LNCaP clone FGC (cell line): ENCODE measurements at regions not wholly inside any gene's neighbourhood (a gene's known extent, or its start where the extent isn't known, plus 50 kb on each side); places are given as distances from the start of the nearest gene placed in this dataset.
"Not testable (repeated sequence)": the region's sequence is repeated elsewhere in the genome, so short reads cannot be mapped to it uniquely, and the experiment has no call there.

Source experiments
- DNase-seq: peaks from one replicate; pipeline ENCODE4 v3.0.0-alpha.2; 2011; ENCODE audit warnings: low read depth
- H3K4me3 ChIP-seq: 2 replicates; pipeline ENCODE4 v1.5.1; 2011; ENCODE audit warnings: mild to moderate bottlenecking, low read depth, low read length, control low read depth
- CTCF ChIP-seq: IDR thresholded peaks from 2 replicates; pipeline ENCODE4 v1.5.1; 2012; ENCODE audit warnings: mild to moderate bottlenecking; ENCODE audit not compliant: control insufficient read depth, insufficient read depth; ENCODE audit errors: extremely low read depth

- no peak for TF ChIP-seq CTCF
Measured at GRCh38 chr5:179451828-179452196, 98.5 kb upstream of the RUFY1 start.

GRCh38 chr5:179451114-179451827 is 99.1 kb upstream of the RUFY1 start:
- H3K4me3 ChIP-seq: no peak overlapping the region
- no peak for TF ChIP-seq CTCF
- no peak for DNase-seq

More at GRCh38 chr5:179451828-179452196, 98.5 kb upstream of the RUFY1 start:
- H3K4me3 ChIP-seq: no peak overlapping the region
- no peak for DNase-seq

GRCh38 chr5:179449950-179450349 is 100.4 kb upstream of the RUFY1 start:
- DNase-seq, H3K4me3 ChIP-seq: not testable (repeated sequence)

GRCh38 chr5:179448282-179448681 is 102.1 kb upstream of the RUFY1 start:
- H3K4me3 ChIP-seq, DNase-seq: not testable (repeated sequence)

GRCh38 chr5:179442289-179442688 is 97.0 kb upstream of the ADAMTS2 start:
- DNase-seq, H3K4me3 ChIP-seq: not testable (repeated sequence)

GRCh38 chr5:179439181-179439985 is 94.1 kb upstream of the ADAMTS2 start:
- TF ChIP-seq CTCF: no peak
- no peak for DNase-seq
- H3K4me3 ChIP-seq: no peak overlapping the region

- no peak overlapping the region for H3K4me3 ChIP-seq
- DNase-seq: no peak
- no peak for TF ChIP-seq CTCF
Measured at GRCh38 chr5:179438461-179438860, 93.2 kb upstream of the ADAMTS2 start.

GRCh38 chr5:179438011-179438441 is 92.8 kb upstream of the ADAMTS2 start:
- DNase-seq: no peak
- TF ChIP-seq CTCF: no peak
- H3K4me3 ChIP-seq: no peak overlapping the region
